WTC11 (cell line): ENCODE measurements at regions not wholly inside any gene's neighbourhood (a gene's known extent, or its start where the extent isn't known, plus 50 kb on each side); places are given as distances from the start of the nearest gene placed in this dataset.

ENCODE experiments used
- CTCF ChIP-seq: fragments of 200-600 bp; IDR thresholded peaks from 2 replicates; pipeline ENCODE4 v1.8.0; 2022; ENCODE audit warnings: antibody characterized with exemption
- NFYB ChIP-seq: sonication (generic); formaldehyde crosslinking; conservative IDR thresholded peaks from 2 replicates; pipeline ENCODE4 v1.8.0; 2022; ENCODE audit warnings: low read depth, missing genetic modification reagents
- ZNF281 ChIP-seq: sonication (generic); formaldehyde crosslinking; IDR thresholded peaks from 2 replicates; pipeline ENCODE4 v1.8.0; 2023; ENCODE audit warnings: mild to moderate bottlenecking, missing genetic modification reagents

GRCh38 chr2:66805968-66806367 lies 371.0 kb downstream of the MEIS1 start:
- TF ChIP-seq CTCF (no peak), NFYB (CRISPR knock-in tag) (no peak), ZNF281 (CRISPR knock-in tag) (no peak)
